GM06990 (cell line): ENCODE measurements at regions not wholly inside any gene's neighbourhood (a gene's known extent, or its start where the extent isn't known, plus 50 kb on each side); places are given as distances from the start of the nearest gene placed in this dataset.
A peak's percentile ranks its signal among the peaks of the same experiment; 100 is the strongest.

ENCODE experiments used
- DNase-seq: peaks from one replicate; pipeline ENCODE4 v3.0.0-alpha.2; 2011; ENCODE audit not compliant: insufficient read length; ENCODE audit errors: extremely low read depth
- H3K27me3 ChIP-seq: replicated peaks from 2 replicates; pipeline ENCODE4 v1.6.0; 2011; ENCODE audit warnings: low read length; ENCODE audit not compliant: control insufficient read depth, insufficient read depth
- H3K36me3 ChIP-seq: 2 replicates; pipeline ENCODE4 v1.5.1; 2011; ENCODE audit warnings: low read length; ENCODE audit not compliant: control insufficient read depth, insufficient read depth
- H3K4me3 ChIP-seq: replicated peaks from 2 replicates; pipeline ENCODE4 v1.5.1; 2011; ENCODE audit warnings: low read depth, mild to moderate bottlenecking, control low read depth, low read length
- TF ChIP-seq, protein P1 (sequence below): IDR thresholded peaks from 2 replicates; pipeline ENCODE4 v1.5.1; 2011; ENCODE audit warnings: low read length, control low read depth, mild to moderate bottlenecking, inconsistent platforms; ENCODE audit not compliant: insufficient read depth, poor library complexity, severe bottlenecking

DNA sequence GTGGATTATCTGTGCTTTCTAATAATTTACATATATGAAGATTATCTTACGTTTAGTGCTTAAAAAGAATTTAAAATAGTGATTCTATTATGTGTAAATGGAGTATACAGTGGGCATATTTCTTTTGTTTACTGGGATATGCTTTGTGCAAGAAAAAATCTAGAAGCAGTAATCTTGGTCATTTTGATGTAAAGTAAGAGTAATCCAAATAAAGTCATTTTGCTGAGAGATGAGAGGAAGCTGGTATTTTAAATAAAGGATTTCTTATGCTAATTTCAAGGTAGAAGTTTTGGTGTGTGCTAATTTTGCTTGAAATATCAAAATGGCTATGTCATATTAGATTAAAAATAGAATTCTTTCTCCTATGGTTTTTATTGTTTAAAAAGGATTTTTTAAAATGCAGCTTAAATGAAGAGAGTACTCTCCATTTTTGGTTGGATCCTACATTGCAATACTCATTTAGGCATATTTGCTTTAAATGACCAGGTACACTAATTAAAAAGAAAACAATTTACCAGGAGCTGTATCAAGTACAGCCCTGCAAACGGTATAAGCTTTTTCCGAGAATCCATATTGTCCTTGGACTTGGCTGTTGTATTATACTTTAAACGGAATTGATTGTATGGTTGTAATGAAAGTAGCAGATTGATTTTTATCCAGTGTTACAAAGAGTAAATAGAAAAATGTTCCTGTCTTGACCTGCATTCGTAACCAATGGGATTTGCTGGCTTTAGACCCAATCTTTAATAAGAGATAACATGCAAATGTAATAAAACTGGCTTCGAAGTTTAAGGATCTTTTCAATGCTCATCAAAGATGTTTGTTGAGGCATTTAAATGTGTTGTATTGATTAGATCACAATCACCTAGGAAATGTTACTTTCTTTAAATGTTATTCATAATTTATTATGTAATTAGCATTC is 574.7 kb downstream of the USP25 start:
- DNase-seq = no peak
- Histone ChIP-seq H3K4me3 (no peak overlapping the region), H3K27me3 (no peaks in the 10 kb centered on the region), H3K36me3 (no peaks in the 10 kb centered on the region)
- TF ChIP-seq, protein P1, sequence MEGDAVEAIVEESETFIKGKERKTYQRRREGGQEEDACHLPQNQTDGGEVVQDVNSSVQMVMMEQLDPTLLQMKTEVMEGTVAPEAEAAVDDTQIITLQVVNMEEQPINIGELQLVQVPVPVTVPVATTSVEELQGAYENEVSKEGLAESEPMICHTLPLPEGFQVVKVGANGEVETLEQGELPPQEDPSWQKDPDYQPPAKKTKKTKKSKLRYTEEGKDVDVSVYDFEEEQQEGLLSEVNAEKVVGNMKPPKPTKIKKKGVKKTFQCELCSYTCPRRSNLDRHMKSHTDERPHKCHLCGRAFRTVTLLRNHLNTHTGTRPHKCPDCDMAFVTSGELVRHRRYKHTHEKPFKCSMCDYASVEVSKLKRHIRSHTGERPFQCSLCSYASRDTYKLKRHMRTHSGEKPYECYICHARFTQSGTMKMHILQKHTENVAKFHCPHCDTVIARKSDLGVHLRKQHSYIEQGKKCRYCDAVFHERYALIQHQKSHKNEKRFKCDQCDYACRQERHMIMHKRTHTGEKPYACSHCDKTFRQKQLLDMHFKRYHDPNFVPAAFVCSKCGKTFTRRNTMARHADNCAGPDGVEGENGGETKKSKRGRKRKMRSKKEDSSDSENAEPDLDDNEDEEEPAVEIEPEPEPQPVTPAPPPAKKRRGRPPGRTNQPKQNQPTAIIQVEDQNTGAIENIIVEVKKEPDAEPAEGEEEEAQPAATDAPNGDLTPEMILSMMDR = no peak

- H3K27me3 ChIP-seq = no peaks in the 10 kb centered on the region
- H3K4me3 ChIP-seq = no peak overlapping the region
- TF ChIP-seq, protein P1 = no peak
- no peaks in the 10 kb centered on the region for H3K36me3 ChIP-seq
- no peak for DNase-seq
Observed at GRCh38 chr21:16305686-16306085, 575.9 kb downstream of the USP25 start.

GRCh38 chr21:16307256-16307655 is 577.5 kb downstream of the USP25 start:
- no peaks in the 10 kb centered on the region for H3K36me3 ChIP-seq
- TF ChIP-seq, protein P1 = no peak
- no peaks in the 10 kb centered on the region for H3K27me3 ChIP-seq
- H3K4me3 ChIP-seq = no peak overlapping the region
- DNase-seq = no peak

GRCh38 chr21:16308269-16308668 is 578.5 kb downstream of the USP25 start:
- Histone ChIP-seq H3K4me3 (no peak overlapping the region), H3K36me3 (no peaks in the 10 kb centered on the region), H3K27me3 (no peaks in the 10 kb centered on the region)
- TF ChIP-seq, protein P1 = no peak
- peak; percentile 23 for DNase-seq

DNA sequence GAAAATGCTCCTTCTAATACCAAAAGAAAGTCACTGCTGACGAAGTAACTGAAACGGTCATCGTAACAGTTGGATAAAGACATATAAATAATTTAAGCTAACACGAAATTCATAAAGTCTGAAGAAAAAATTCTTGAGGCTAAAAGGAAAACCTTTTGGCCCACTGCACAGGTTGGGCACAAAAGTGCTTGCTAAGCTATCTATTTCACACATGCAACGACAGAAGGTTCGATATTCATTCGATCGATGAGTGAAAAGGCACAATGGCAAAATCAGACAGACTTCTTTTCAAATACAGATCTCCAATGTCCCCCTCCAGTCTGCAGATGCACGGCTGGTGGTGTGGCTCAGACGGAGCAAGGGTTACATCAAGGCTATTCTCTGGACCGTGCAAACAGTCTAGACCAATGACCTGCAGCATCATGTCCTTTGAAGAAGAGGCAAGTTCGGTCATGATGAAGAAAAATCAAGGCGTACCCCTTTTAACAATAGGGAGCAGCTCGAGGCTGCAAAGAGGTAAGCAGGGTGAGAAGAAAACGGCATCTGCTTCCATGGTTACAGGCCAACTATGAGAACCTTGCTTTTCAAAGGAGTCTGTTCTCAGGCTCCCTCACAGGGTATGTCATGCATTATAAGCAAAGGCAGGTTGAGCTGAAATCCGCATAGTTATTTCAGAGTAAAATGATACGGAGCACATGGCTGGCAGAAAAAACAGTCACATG is 579.6 kb downstream of the USP25 start:
- DNase-seq = no peak
- Histone ChIP-seq H3K4me3 (no peak overlapping the region), H3K36me3 (no peaks in the 10 kb centered on the region), H3K27me3 (no peaks in the 10 kb centered on the region)
- TF ChIP-seq, protein P1 = no peak
